Astrocyte (in vitro differentiated cells and primary cell): ENCODE measurements at regions not wholly inside any gene's neighbourhood (a gene's known extent, or its start where the extent isn't known, plus 50 kb on each side); places are given as distances from the start of the nearest gene placed in this dataset.

Source experiments
- DNase-seq: peaks from one replicate; pipeline ENCODE4 v3.0.0-alpha.2; 2010; ENCODE audit warnings: low read depth
- FAIRE-seq: peaks from 2 replicates; lab custom pipeline; 2011; peaks lifted over from hg19 to GRCh38; lab: Jason Lieb, UNC
- H2AFZ ChIP-seq: 2 replicates; pipeline ENCODE4 v1.6.0; 2012; ENCODE audit warnings: low read depth, low read length, inconsistent platforms
- H3K27ac ChIP-seq: 2 replicates; pipeline ENCODE4 v1.5.1; 2011; ENCODE audit warnings: low read depth, low read length, inconsistent platforms
- H3K27me3 ChIP-seq: 2 replicates; pipeline ENCODE4 v1.6.0; 2011; ENCODE audit warnings: low read length, inconsistent platforms; ENCODE audit not compliant: insufficient read depth
- H3K36me3 ChIP-seq: 2 replicates; pipeline ENCODE4 v1.5.1; 2011; ENCODE audit warnings: low read length, inconsistent platforms; ENCODE audit not compliant: insufficient read depth
- H3K4me1 ChIP-seq: 2 replicates; pipeline ENCODE4 v1.5.1; 2011; ENCODE audit warnings: low read length, inconsistent platforms; ENCODE audit not compliant: insufficient read depth
- H3K4me2 ChIP-seq: 2 replicates; pipeline ENCODE4 v1.6.0; 2012; ENCODE audit warnings: low read length, inconsistent platforms
- H3K4me3 ChIP-seq: 2 replicates; pipeline ENCODE4 v1.5.1; 2011; ENCODE audit warnings: low read depth, mild to moderate bottlenecking, low read length, inconsistent platforms; ENCODE audit not compliant: insufficient read depth
- H3K79me2 ChIP-seq: 2 replicates; pipeline ENCODE4 v1.6.0; 2012; ENCODE audit warnings: mild to moderate bottlenecking, low read length, inconsistent platforms; ENCODE audit not compliant: insufficient read depth
- H3K9ac ChIP-seq: 2 replicates; pipeline ENCODE4 v1.6.0; 2012; ENCODE audit warnings: mild to moderate bottlenecking, low read length, inconsistent platforms
- H3K9me3 ChIP-seq: 2 replicates; pipeline ENCODE4 v1.5.1; 2012; ENCODE audit warnings: low read depth, mild to moderate bottlenecking, low read length, inconsistent platforms; ENCODE audit not compliant: insufficient read depth
- H4K20me1 ChIP-seq: 2 replicates; pipeline ENCODE4 v1.6.0; 2012; ENCODE audit warnings: low read length, inconsistent platforms; ENCODE audit not compliant: insufficient read depth
- H3K27ac Mint-ChIP-seq: one replicate; pipeline ENCODE4 v1.8.0; 2021; ENCODE audit warnings: mild to moderate bottlenecking, mixed read lengths; ENCODE audit not compliant: unreplicated experiment
- H3K27me3 Mint-ChIP-seq: one replicate; pipeline ENCODE4 v1.8.0; 2021; ENCODE audit warnings: low read depth, mixed read lengths; ENCODE audit not compliant: unreplicated experiment
- H3K36me3 Mint-ChIP-seq: one replicate; pipeline ENCODE4 v1.8.0; 2021; ENCODE audit warnings: low read depth, mixed read lengths; ENCODE audit not compliant: unreplicated experiment
- H3K4me1 Mint-ChIP-seq: one replicate; pipeline ENCODE4 v1.8.0; 2021; ENCODE audit warnings: low read depth, mixed read lengths; ENCODE audit not compliant: unreplicated experiment
- H3K4me3 Mint-ChIP-seq: one replicate; pipeline ENCODE4 v1.8.0; 2021; ENCODE audit warnings: mild to moderate bottlenecking, moderate library complexity, mixed read lengths; ENCODE audit not compliant: unreplicated experiment
- H3K9me3 Mint-ChIP-seq: one replicate; pipeline ENCODE4 v1.8.0; 2021; ENCODE audit warnings: mild to moderate bottlenecking, mixed read lengths; ENCODE audit not compliant: unreplicated experiment
- CTCF ChIP-seq: IDR thresholded peaks from 2 replicates; pipeline ENCODE4 v1.5.1; 2011; ENCODE audit warnings: low read depth, mild to moderate bottlenecking, inconsistent platforms, low read length, moderate library complexity; ENCODE audit not compliant: insufficient read depth
- EZH2 ChIP-seq: IDR thresholded peaks from 2 replicates; pipeline ENCODE4 v1.6.1; 2012; ENCODE audit warnings: mild to moderate bottlenecking, low read length, inconsistent platforms; ENCODE audit not compliant: insufficient read depth

- Mint-ChIP-seq H3K9me3 (peaks cover 11% of the 10 kb centered on the region), H3K27ac (no peak overlapping the region), H3K27me3 (no peaks in the 10 kb centered on the region), H3K36me3 (no peaks in the 10 kb centered on the region), H3K4me3 (no peak overlapping the region), H3K4me1 (no peaks in the 10 kb centered on the region)
- Histone ChIP-seq H3K27ac (no peak overlapping the region), H3K9ac (no peak overlapping the region), H4K20me1 (no peaks in the 10 kb centered on the region), H3K9me3 (no peaks in the 10 kb centered on the region), H3K4me2 (no peak overlapping the region), H3K79me2 (no peaks in the 10 kb centered on the region), H3K27me3 (no peaks in the 10 kb centered on the region), H2AFZ (no peak overlapping the region), H3K4me1 (no peaks in the 10 kb centered on the region), H3K36me3 (no peaks in the 10 kb centered on the region), H3K4me3 (no peak overlapping the region)
- peak; percentile 63 for DNase-seq
- FAIRE-seq = no peak
- TF ChIP-seq EZH2 (no peak), CTCF (no peak)
These were observed 1290.3 kb upstream of the CDH9 start for GRCh38 chr5:28328681-28329080.

GRCh38 chr5:28324174-28324573, 1285.8 kb upstream of the CDH9 start:
- FAIRE-seq (no peak), DNase-seq (no peak)
- Histone ChIP-seq H3K4me3 (no peak overlapping the region), H3K4me1 (no peaks in the 10 kb centered on the region), H3K36me3 (no peaks in the 10 kb centered on the region), H3K79me2 (no peaks in the 10 kb centered on the region), H3K27ac (no peak overlapping the region), H3K4me2 (no peak overlapping the region), H3K9me3 (no peaks in the 10 kb centered on the region), H3K27me3 (no peaks in the 10 kb centered on the region), H2AFZ (no peak overlapping the region), H4K20me1 (no peaks in the 10 kb centered on the region), H3K9ac (no peak overlapping the region)
- Mint-ChIP-seq H3K27me3 (no peaks in the 10 kb centered on the region), H3K27ac (no peak overlapping the region), H3K9me3 (no peaks in the 10 kb centered on the region), H3K36me3 (no peaks in the 10 kb centered on the region), H3K4me1 (no peaks in the 10 kb centered on the region), H3K4me3 (no peak overlapping the region)
- no peak for TF ChIP-seq EZH2
- TF ChIP-seq CTCF = no peak

GRCh38 chr5:28313953-28314352, 1275.6 kb upstream of the CDH9 start:
- Mint-ChIP-seq H3K4me3 (no peak overlapping the region), H3K27ac (no peak overlapping the region), H3K4me1 (no peaks in the 10 kb centered on the region), H3K27me3 (no peaks in the 10 kb centered on the region), H3K36me3 (no peaks in the 10 kb centered on the region), H3K9me3 (no peaks in the 10 kb centered on the region)
- FAIRE-seq = no peak
- Histone ChIP-seq H3K4me2 (no peak overlapping the region), H3K4me3 (no peak overlapping the region), H4K20me1 (no peaks in the 10 kb centered on the region), H3K36me3 (no peaks in the 10 kb centered on the region), H3K27ac (no peak overlapping the region), H3K79me2 (no peaks in the 10 kb centered on the region), H2AFZ (no peak overlapping the region), H3K9ac (no peak overlapping the region), H3K4me1 (no peaks in the 10 kb centered on the region), H3K9me3 (no peaks in the 10 kb centered on the region), H3K27me3 (no peaks in the 10 kb centered on the region)
- TF ChIP-seq EZH2 (no peak), CTCF (no peak)
- DNase-seq = no peak
